GM11168 (cell line): ENCODE measurements at regions not wholly inside any gene's neighbourhood (a gene's known extent, or its start where the extent isn't known, plus 50 kb on each side); places are given as distances from the start of the nearest gene placed in this dataset.

Experiments
- in situ Hi-C: fragments of 300-500 bp; cut with MboI; formaldehyde crosslinking; loops from one replicate; pipeline ENCODE4 v1.12.0; 2022; ENCODE audit warnings: low sequenced_read_pairs; ENCODE audit not compliant: unreplicated experiment

DNA sequence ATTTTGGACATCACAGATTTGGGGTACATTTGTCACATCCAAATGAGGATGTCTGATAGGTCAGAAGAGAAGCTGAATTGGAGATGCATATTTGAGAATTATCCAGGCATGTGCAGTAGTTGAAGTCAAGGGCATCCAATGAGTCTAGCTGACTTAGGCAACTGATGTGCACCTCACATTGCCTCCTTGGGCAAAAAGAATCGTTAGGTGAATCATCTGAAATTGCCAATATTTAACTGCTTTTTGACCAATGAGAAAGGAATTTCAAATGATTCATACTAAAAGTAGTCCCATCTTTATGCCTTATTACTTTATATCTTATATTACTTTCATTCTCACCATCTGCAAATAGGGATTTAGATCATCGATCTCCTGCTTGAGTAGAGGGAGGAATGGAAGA is 117.7 kb downstream of the CD47 start:
- in situ Hi-C loops = no loop called here

DNA sequence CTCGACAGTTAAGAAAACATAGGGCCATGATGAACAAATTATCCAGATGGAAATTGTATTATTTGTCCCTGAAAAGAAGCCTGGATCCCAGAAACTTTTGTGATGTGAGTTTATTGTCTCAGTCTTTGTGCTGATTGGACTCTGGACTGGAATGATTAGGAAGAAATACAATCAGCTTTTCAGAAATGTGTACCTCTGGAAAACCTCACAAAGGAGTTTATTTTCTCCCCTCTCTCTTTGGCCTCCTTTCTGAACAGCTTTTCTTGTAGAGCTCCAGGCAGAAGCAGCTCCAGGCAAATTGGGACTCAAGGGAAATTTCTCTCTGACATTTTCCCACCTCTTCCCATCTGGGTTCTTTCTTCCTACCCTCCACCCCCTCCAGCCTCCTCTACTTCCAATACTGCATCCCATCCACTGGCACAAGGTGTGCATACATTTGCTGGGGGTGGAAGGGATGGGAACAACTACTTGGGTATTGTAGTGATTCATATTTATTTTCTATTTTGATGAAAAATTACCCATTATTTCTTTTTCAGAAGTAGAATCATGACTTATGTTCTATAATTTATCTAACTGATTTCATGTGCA is 119.7 kb downstream of the CD47 start:
- in situ Hi-C loops = no loop called here

DNA sequence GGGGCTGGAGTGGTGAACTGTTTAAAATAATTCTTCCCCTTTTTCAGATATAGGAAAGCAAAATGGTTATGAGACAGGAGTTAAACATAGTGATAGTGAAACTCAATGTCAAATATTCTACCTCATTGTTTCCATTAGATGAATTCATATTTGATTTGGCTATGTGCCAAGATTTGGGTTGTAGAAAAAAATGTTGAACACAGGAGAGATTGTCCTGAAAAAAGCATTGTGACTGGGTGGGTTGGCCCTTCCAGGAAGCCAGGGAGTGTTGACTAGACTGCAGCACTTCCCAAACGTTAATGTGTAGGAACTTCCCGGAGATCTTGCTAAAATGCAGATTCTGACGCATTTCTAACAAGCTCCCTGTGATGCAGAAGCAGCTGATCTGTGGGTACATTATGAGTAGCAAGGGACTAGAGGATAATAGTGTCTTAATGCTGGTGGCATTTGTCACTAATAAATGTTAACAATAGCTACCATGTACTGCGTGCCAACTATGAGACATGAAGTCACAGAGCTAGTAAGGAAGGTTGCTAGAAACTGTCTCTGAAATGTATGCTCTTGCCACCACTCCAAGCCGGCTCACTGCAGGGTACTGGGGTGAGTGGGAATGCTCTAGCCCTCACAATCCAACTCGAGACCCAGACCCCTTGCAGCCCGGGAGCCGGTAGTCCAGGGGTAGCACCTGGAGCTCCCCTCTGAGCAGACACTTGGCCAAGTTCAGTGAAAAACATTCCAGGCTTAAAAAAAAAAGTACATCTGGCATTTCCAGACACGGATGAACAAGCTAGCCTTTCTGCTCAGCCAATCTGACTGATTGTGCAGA is 120.6 kb downstream of the CD47 start:
- in situ Hi-C loops = no loop called here

DNA sequence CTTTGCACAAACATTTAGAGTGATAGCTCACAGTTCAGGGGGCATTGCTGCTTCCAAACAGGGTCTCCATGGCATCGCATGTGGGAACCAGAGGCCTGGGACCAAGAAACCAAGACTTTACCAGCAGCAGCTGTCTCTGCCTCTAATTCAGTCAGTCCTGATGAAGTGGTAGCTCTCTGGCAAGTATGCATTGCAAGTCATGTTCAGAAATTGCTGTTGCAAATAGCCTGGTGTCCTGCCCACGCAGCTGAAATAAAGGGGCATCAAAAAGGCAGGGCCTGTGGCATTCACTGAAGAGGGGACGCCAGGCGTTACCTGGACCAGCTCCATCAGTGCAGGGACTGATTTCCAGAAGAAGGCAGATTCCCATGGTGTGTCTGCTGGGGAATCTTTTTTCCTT is 121.3 kb downstream of the CD47 start:
- in situ Hi-C loops = no loop called here

DNA sequence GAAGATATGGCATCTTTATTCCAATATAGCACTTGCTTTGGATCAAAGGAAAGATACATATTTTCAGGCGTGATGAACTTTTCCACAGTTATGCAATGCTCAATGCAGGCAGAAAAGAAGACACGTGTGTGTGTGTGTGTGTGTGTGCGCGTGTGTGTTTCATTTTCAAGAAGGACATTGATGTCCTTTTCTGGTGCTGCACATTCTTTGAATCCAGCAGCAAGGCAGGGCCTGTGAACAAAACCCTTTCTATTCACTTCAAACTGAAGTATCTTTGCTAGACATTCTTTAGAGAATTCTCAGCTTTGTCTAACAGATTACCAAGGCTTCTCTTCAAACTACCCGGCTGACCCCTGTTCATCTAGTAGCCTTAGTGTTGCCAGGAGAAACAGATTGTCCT is 124.6 kb downstream of the CD47 start:
- in situ Hi-C loops = no loop called here

DNA sequence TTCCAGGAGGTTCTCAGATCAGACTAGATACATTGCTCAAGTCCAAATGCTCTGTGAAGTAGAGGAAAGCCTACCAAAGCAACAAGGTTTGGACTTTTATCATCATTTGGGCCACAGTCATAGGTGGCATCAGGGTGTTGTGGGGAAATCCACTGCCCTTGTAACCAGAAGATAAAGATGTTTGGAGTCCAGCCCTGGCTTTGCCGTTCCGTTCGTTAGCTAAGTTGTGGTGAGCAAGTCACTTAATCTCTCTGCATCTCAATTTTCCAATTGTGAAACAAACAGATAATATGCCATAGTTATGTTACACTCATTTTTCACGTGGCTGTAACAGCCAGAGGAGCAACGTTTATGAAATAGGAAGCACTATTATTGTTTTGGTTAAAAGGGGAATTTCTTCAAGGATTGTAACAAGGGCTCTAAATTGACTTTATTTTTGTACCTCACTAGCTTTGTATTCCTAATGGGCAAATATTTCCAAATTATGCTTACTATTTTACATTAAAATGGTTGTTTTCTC is 125.6 kb downstream of the CD47 start:
- in situ Hi-C loops = no loop called here

DNA sequence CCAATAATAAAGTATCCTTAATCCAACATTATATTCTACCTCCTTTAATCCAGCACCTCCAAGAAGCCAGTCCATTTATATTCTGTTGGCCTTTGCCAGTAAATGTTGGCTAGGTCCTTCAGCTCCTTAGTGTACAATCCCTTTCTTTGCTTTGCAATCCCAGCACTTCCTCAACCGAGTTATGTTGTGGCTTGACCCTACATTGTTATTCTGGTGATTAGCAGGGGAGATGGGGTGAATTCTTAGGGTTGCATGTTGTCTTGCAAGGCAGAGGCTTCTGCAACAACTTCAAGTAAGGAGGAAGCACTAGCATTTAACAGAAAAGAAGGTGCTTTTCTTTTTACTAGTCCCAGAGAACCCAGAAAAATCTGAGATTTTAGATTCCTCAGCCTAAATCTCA is 127.2 kb downstream of the CD47 start:
- in situ Hi-C loops = no loop called here

DNA sequence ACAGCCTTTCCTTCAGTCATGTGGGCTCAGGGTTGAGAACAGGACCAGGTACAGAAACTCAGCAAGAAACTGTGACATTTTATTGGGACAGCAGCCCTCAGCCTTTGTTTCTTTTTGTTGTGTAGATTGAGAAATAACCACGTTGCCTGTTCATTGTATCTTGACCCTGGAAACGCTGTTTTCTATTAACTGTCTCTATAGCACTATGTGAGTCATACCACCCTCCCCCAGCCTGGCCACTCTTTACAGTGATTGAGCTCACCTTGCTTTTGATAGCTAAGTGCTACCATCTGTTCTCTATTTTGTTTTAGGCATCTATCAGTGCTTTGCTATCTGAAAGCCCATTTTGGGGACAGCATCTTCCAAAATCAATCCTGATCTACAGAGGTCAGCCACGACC is 127.9 kb downstream of the CD47 start:
- in situ Hi-C loops = no loop called here

DNA sequence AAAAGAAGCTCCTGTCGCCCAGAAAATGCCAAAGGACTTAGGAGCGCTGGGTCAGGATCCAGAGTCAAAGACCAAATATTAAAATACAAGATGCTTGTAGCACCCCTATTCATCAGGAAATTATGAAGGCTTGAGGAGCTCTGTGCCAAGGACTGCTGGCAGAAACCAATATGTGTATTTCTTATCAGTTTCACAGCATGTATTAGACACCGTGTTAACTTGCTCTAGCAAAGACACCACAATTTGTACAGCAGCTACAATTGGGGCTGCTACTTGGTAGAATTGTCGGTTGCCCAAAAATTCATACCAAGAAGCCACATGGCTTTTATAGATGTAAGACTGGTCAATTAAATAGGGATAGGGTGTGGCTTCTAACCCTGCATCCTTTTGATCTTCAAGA is 128.8 kb downstream of the CD47 start:
- in situ Hi-C loops = no loop called here

DNA sequence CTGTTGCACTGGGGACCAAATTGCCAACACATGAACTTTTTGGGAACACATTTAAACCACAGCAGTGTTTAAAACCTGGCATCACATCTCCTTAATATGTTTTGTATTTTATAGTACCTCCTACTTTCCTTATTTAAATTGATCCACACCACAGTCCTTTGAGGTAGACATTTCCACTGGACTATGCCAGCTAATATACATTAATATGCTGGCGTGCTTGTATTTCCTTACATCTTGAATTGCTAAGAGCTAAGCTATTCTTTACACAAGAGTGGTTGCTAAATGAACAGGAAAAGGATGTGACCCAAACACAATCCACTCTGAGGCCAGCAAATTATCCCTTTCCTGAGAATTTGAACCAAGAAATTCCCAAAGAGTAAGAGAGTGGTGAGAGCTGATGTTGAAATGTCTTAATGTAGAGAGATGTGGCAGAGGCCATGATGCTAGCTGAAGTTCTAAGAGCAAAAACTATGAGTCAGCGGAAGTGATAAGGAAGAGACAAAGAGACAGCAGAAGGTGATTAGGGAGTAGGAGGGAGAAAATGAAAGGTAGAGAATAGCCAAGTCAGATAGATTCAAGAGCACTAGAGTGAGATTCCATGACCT is 131.2 kb downstream of the CD47 start:
- in situ Hi-C loops = no loop called here

DNA sequence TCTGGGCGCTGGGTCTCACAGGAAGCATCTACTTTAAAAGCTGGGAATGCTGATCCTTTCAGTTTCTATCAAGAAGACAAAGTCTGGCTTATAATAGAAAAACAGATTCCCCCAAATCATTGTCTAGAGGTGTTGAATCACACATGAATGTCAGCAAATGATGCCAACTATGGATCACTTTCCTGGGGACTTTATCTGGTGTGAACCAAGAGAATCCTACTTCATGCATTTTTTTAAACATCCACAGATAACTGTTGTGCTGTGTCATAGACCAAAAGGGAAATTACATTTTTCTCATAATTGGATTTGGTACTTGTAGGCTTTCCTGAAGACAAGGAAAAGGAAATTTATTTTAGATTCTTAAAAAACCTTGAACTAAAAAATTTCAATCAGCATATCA is 132.7 kb downstream of the CD47 start:
- in situ Hi-C loops = no loop called here

DNA sequence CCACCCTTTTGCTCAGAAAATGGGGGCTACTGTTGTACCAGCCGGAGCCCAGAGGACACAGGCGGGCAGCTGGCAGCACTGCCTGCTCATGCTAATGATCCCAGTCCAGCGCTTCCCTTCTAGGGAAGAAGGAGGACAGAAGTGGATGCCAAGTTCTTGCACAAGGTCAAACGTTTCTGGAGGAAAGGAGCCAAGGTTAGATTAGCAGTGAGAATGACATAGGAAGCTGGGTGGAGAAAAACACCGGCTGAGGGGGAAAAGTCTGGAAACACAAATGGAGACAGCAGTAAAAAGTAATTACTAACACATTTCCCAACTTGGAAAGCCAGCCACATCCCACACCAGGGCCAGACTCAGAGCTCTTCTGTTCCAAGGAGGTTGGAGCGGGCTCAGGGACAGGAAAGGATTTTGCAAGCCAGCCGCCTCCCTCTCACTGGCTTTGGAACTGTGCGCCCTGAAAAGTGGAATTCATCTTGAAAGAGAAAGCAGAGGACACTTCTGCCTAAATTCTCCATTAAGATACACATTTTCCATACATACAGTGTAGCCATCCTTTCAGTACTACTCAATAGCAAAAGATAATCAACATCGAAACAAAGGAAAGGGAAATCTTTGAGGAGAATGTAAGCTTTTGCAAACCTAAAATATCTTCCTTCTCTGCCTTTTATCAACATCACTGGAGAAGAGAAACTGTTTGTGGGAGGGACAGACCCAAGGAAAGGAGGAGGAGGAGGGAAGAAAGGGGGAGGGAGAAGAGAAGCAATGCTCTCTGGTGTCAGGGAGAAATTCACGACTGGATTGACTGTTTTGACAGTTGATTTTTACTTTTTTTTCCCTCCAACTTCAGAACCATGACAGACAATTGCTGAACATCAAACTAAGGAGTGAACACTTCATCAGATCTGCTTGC is 133.6 kb downstream of the CD47 start:
- in situ Hi-C loops = no loop called here

DNA sequence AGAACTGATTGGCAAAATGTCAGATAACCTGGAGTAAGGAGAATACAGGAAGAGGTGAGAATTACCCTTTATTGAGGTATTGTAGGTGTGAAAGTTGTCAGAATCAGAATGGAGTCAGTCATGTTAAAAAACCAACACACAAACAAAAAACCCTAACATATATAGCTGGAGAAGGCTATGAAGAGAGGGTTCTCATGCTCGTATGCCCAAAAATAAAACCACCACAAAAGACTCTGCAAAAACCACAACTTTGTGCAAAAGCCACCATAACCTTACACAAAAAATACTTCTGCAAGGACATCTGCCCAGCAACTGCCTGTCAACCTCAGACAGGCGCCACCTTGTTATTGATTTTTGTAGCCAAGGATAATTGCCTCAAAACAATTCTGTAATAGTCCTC is 136.0 kb downstream of the CD47 start:
- in situ Hi-C loops = no loop called here

DNA sequence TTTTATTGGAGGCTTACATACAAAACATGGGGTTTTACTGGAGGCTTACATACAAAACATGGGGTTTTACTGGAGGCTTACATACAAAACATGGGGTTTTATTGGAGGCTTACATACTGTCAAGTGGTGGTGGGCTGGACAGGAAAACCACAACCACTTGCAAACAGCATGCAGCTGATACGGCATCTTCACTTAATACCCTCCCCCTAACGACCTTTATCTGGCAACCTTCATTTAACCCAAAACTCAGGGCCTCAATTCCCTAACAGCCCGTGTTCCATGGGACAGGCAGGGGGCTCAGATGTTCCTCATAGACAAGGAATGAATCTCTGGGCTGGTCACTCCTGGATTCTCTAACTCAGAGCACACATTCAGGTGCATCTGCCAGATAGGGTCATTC is 137.1 kb downstream of the CD47 start:
- in situ Hi-C loops = no loop called here

DNA sequence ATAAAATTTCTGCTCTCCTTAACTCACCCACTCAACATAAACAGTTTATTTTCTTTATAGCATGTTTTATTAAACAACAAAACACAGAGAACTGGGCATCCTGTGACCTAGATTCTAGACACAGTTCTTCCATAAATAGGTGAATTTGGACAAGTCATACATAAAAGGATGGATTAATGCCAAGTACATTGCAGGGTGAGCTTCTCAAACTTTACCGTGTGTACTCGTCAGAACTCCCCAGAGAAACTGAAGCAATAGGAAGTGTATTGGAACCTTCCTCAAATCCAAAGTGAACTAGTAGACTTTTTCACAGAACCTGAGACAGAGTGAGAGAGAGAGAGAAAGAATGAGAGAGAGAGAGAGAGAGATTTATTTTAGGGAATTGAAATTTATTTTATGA is 139.7 kb downstream of the CD47 start:
- in situ Hi-C loops = no loop called here

DNA sequence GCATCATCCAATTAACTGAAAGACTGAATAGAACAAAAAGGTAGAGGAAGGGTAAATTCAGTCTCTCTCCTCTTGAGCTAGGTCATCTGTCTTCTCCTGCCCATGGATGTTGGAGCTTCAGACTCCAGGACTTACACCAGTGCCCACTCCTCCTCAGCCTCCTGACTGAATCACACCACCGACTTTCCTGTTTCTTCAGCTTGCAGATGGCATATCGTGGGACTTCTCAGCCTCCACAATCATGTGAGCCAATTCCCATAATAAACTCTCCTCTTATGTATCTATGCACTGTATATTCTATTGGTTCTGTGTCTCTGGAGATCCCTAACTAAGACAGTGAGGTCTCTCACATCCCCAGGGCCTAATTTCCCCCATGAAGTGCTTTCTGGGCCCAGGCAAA is 140.4 kb downstream of the CD47 start:
- in situ Hi-C loops = no loop called here

DNA sequence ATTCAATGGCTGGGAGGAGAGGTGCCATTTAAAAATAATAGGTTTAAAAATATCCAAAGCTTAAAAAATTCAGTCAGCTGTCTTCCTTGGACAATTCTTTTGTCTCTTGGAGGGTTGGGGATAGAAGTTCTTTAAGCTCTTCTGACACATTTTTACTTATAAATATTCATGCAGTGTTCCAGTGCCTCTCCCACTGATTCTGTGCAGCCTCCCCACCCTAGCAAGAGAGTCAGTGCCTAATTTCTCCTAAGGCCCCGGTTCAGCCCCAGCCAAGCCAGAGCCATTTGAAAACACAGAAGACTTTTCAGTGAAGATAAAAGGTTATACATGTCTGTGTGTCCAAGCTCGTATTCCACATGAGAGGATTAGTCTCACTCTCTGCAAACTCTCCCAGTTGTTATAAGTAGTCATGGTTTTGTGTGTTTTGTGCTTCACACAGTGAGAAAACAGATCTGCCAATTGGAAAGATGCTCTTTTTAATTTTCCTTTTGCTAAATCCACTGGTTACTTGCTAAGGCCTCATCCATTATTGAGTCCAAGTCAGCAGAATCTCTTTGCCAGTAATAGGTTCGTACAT is 141.3 kb downstream of the CD47 start:
- in situ Hi-C loops = loop anchor here (25.0 kb wide), 1 partner anchor 712 kb away; no protein-coding TSS in a partner anchor

DNA sequence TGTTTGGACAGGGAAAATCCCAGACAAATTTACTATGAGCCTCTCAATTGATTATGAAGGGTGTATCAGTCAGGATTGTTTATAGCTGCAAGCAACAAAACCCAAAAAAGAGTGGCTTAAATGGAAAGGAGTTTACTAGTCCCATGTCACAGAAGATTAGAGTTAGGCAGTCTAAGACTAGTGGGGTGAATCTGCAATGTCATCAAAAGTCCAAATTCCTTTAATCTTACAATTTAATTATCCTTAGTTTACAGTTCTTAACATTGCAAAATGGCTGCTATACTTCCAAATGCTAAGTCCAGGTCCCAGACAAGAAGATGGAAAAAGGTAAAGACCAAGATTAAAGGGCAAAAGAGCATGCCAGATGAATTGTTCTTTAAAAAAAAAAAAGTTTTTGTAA is 143.6 kb downstream of the CD47 start:
- in situ Hi-C loops = loop anchor here (25.0 kb wide), 1 partner anchor 710 kb away; no protein-coding TSS in a partner anchor

DNA sequence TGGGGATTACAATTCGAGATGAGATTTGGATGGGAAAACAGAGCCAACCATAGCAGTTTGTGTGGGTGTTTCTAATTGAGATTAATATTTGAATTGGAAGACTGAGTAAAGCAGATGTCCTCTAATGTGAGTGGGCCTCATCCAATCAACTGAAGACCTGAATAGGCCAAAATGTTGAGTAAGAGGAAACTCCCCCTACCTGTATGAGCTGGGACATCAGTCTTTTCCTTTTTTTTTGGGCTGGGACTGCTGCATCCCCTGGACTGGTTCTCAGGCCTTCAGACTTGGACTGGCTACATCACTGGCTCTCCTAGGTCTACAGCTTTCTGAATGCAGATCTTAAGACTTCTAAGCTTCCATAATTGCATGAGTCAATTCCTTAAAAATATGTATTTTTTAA is 144.1 kb downstream of the CD47 start:
- in situ Hi-C loops = loop anchor here (25.0 kb wide), 1 partner anchor 709 kb away; no protein-coding TSS in a partner anchor
